ENCODE measurements at regions not wholly inside any gene's neighbourhood (a gene's known extent, or its start where the extent isn't known, plus 50 kb on each side); places are given as distances from the start of the nearest gene placed in this dataset.

DNA sequence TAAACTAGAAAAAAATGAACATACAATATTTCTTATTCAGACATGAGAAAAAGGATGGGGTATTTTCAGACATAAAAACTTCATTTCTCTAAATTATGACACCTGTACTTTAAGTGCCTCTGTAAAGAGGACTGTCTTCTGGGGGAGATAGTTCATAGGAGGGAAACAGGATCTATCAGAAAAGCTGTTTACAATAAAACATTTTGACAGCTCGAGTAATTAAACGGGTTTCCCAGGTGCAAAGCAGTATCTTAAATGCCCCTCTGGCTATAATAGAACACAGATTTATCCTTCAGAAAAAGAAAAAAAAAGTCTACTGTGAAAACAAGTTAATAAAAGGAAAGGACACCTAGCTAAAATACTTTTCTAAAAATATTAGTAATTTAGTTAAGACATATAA is 311.4 kb upstream of the UBE2E3 start:
- TF ChIP-seq, protein P1, sequence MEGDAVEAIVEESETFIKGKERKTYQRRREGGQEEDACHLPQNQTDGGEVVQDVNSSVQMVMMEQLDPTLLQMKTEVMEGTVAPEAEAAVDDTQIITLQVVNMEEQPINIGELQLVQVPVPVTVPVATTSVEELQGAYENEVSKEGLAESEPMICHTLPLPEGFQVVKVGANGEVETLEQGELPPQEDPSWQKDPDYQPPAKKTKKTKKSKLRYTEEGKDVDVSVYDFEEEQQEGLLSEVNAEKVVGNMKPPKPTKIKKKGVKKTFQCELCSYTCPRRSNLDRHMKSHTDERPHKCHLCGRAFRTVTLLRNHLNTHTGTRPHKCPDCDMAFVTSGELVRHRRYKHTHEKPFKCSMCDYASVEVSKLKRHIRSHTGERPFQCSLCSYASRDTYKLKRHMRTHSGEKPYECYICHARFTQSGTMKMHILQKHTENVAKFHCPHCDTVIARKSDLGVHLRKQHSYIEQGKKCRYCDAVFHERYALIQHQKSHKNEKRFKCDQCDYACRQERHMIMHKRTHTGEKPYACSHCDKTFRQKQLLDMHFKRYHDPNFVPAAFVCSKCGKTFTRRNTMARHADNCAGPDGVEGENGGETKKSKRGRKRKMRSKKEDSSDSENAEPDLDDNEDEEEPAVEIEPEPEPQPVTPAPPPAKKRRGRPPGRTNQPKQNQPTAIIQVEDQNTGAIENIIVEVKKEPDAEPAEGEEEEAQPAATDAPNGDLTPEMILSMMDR (IDR thresholded peaks at IDR 0.05; ENCODE audit: control insufficient read depth, extremely low read depth, insufficient read depth) = no peak
- no peak for DNase-seq (ENCODE audit: low read depth)
- no peak overlapping the region for H3K4me3 ChIP-seq (ENCODE audit: low read depth, low read length)

DNA sequence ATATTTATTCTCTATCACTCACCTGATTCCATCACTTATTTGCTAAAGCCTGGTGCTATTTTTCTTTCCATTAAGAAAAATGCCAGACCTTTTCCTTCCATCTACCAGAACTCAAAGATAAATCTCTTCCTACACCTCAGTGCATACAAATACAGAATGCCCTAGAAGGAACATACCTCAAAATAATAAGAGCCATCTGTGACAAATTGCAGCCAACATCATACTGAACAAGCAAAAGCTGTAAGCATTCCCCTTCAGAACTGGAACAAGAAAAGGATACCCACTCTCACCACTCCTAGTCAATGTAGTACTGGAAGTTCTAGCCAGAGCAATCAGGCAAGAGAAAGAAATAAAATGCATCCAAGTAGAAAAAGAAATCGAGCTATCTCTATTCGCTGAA is 315.9 kb upstream of the UBE2E3 start:
- H3K4me3 ChIP-seq (ENCODE audit: low read depth, low read length) = no peak overlapping the region
- TF ChIP-seq, protein P1 (IDR thresholded peaks at IDR 0.05; ENCODE audit: control insufficient read depth, extremely low read depth, insufficient read depth) = no peak

DNA sequence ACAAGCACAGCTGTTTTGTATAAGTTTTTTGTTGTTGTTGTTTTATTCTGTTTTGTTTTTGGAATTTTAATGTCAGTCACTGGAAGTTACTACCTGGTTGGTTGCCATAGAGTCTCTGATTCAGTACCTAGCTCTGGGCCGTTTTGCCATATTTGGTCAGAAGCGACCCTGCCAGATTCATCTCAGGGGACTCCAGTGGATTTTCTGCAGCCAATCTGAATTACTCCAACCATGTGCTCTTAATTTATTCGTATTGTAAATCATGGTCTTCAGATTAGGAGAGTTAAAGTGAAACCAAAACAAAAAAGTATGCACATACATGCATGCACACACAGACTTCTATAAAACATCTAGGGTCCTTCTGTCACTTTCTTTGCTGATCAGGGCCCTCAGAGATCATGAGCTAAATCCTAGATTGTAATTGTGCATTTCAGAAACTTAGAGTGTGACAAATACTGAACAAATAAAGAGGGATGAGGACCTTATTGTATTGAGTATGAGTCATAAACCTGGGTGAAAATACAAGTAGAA is 317.4 kb upstream of the UBE2E3 start:
- TF ChIP-seq, protein P1 (IDR thresholded peaks at IDR 0.05; ENCODE audit: control insufficient read depth, extremely low read depth, insufficient read depth) = no peak
- H3K4me3 ChIP-seq (ENCODE audit: low read depth, low read length) = peak overlapping the region; percentile 31
- DNase-seq (ENCODE audit: low read depth) = no peak

More for the DNA sequence above, 315.9 kb upstream of the UBE2E3 start:
- no peak for DNase-seq (ENCODE audit: low read depth)

DNA sequence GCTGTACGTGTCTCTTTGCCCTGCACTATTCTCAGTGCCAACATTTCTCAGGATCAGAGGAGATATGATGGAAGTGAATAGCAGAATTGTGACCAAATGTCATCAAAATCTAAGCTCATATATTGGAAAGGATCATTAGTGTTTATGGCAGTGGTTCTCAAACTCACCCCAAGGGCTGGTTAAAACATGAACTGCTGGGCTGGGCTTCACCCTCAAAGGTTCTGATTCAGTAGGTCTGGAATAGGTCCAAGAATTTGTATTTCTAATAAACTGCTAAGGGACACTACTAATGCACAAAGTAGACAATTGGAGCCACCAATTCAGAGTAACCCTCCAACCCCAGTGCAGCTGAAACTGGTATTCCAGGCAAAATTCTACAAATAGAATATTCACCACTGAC is 317.9 kb upstream of the UBE2E3 start:
- peak overlapping the region; percentile 31; the same call in 1 of the 2 replicates for H3K4me3 ChIP-seq (ENCODE audit: low read depth, low read length)
- no peak for DNase-seq (ENCODE audit: low read depth)
- TF ChIP-seq, protein P1 (IDR thresholded peaks at IDR 0.05; ENCODE audit: control insufficient read depth, extremely low read depth, insufficient read depth) = no peak

DNA sequence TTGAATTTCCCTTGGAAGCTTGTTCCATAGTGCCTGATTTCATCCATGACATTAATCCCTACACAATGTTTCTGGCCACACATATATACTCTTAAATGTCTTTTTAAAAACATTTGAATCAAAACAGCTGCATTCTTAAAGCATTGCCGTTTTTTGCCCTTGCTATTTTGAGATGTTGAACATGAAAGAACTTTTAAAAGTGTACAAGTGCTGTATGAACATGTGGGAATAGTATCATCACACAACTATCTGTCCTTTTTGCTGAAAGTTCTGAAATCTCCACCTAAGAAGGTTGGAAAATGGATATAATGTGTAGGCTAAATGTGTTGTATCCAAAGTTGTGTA is 318.7 kb upstream of the UBE2E3 start:
- TF ChIP-seq, protein P1 (IDR thresholded peaks at IDR 0.05; ENCODE audit: control insufficient read depth, extremely low read depth, insufficient read depth) = no peak
- no peak for DNase-seq (ENCODE audit: low read depth)
- no peak overlapping the region for H3K4me3 ChIP-seq (ENCODE audit: low read depth, low read length)

DNA sequence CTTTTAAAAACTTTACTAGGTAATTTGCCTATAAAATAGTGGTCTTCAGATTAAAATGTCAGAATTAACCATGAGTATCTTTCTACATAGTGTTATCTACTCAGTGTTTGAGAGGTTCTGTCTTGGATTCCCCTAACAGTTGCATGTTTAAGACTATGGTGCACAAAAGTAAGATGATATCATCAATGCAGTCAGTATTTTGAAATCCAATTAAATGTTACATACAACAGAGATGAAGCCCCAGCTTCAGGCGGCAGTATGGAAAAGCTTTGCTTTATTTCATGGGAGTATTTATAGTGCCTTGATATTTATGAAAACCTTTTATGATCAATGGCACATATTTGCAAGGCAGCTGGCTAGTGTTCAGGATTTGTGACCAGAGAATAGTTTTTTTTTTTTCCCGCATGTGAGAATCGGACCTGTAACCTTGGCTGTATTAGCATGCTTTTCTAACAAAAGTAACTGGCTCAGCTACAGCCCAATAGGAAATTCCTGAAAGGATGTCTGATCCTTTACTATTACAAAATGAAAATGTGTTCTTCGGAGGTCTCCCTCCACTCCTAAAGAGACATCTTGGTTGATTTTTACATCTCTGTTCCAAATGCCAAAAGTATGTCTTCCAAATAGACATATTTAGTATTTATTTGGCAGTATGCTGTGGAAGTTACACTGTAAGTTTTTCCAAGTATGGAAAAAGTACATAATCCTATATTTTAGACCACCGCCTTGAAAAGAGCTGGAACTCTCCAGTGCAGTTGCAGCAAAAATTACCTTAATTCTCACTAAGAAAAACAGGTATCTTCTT is 319.3 kb upstream of the UBE2E3 start:
- H3K4me3 ChIP-seq (ENCODE audit: low read depth, low read length) = no peak overlapping the region
- DNase-seq (ENCODE audit: low read depth) = peak; percentile 38
- TF ChIP-seq, protein P1 (IDR thresholded peaks at IDR 0.05; ENCODE audit: control insufficient read depth, extremely low read depth, insufficient read depth) = no peak
